ENCODE measurements at regions not wholly inside any gene's neighbourhood (a gene's known extent, or its start where the extent isn't known, plus 50 kb on each side); places are given as distances from the start of the nearest gene placed in this dataset.

GRCh38 chr3:102020735-102021134 is 171.4 kb downstream of the NFKBIZ start:
- Histone ChIP-seq H3K27ac (no peak overlapping the region), H3K27me3 (no peaks in the 10 kb centered on the region), H3K4me3 (no peak overlapping the region), H3K36me3 (no peaks in the 10 kb centered on the region), H3K9me3 (no peaks in the 10 kb centered on the region), H3K4me1 (no peaks in the 10 kb centered on the region)
- no peak for DNase-seq (ENCODE audit: extremely low spot score in 2 of 2)
- intact Hi-C loops (cut with DNase I): no loop called here
- TF ChIP-seq CTCF (IDR thresholded peaks at IDR 0.05) (no peak), POLR2A (IDR thresholded peaks at IDR 0.05) (no peak), POLR2AphosphoS5 (IDR thresholded peaks at IDR 0.05; ENCODE audit: insufficient read depth in 1 of 2, low read depth in 1 of 2) (no peak)

GRCh38 chr3:102024270-102024904 is 175.1 kb downstream of the NFKBIZ start:
- Histone ChIP-seq H3K9me3 (no peaks in the 10 kb centered on the region), H3K27me3 (no peaks in the 10 kb centered on the region), H3K4me1 (no peaks in the 10 kb centered on the region), H3K36me3 (no peaks in the 10 kb centered on the region), H3K27ac (no peak overlapping the region), H3K4me3 (no peak overlapping the region)
- DNase-seq (ENCODE audit: extremely low spot score in 2 of 2): no peak
- intact Hi-C loops (cut with DNase I): no loop called here
- TF ChIP-seq POLR2A (IDR thresholded peaks at IDR 0.05) (no peak), POLR2AphosphoS5 (IDR thresholded peaks at IDR 0.05; ENCODE audit: insufficient read depth in 1 of 2, low read depth in 1 of 2) (no peak), CTCF (IDR thresholded peaks at IDR 0.05) (no peak)

GRCh38 chr3:102025606-102026270 is 176.4 kb downstream of the NFKBIZ start:
- no peak overlapping the region for H3K4me3 ChIP-seq
- no peak for TF ChIP-seq POLR2A (IDR thresholded peaks at IDR 0.05)
- no peak for TF ChIP-seq CTCF (IDR thresholded peaks at IDR 0.05)
- TF ChIP-seq POLR2AphosphoS5 (IDR thresholded peaks at IDR 0.05; ENCODE audit: insufficient read depth in 1 of 2, low read depth in 1 of 2): no peak
- H3K27ac ChIP-seq: no peak overlapping the region
- intact Hi-C loops (cut with DNase I): no loop called here
- H3K36me3 ChIP-seq: no peaks in the 10 kb centered on the region
- no peak for DNase-seq (ENCODE audit: extremely low spot score in 2 of 2)
- H3K4me1 ChIP-seq: no peaks in the 10 kb centered on the region
- H3K27me3 ChIP-seq: no peaks in the 10 kb centered on the region
- H3K9me3 ChIP-seq: no peaks in the 10 kb centered on the region

- Histone ChIP-seq H3K4me1 (no peaks in the 10 kb centered on the region), H3K4me3 (no peak overlapping the region), H3K36me3 (no peaks in the 10 kb centered on the region), H3K27me3 (no peaks in the 10 kb centered on the region), H3K27ac (no peak overlapping the region), H3K9me3 (no peaks in the 10 kb centered on the region)
- TF ChIP-seq CTCF (IDR thresholded peaks at IDR 0.05) (no peak), POLR2A (IDR thresholded peaks at IDR 0.05) (no peak), POLR2AphosphoS5 (IDR thresholded peaks at IDR 0.05; ENCODE audit: insufficient read depth in 1 of 2, low read depth in 1 of 2) (no peak)
- intact Hi-C loops (cut with DNase I): no loop called here
- no peak for DNase-seq (ENCODE audit: extremely low spot score in 2 of 2)
Measured at GRCh38 chr3:102026656-102027055, 177.3 kb downstream of the NFKBIZ start.

- no peak overlapping the region for H3K27ac ChIP-seq
- H3K9me3 ChIP-seq: no peaks in the 10 kb centered on the region
- H3K4me1 ChIP-seq: no peaks in the 10 kb centered on the region
- no peaks in the 10 kb centered on the region for H3K27me3 ChIP-seq
- H3K36me3 ChIP-seq: no peaks in the 10 kb centered on the region
- intact Hi-C loops (cut with DNase I): no loop called here
- TF ChIP-seq POLR2AphosphoS5 (IDR thresholded peaks at IDR 0.05; ENCODE audit: insufficient read depth in 1 of 2, low read depth in 1 of 2): no peak
- no peak for TF ChIP-seq POLR2A (IDR thresholded peaks at IDR 0.05)
- no peak for TF ChIP-seq CTCF (IDR thresholded peaks at IDR 0.05)
- no peak for DNase-seq (ENCODE audit: extremely low spot score in 2 of 2)
- no peak overlapping the region for H3K4me3 ChIP-seq
Measured at GRCh38 chr3:102030661-102031060, 181.3 kb downstream of the NFKBIZ start.
